ENCODE measurements at regions not wholly inside any gene's neighbourhood (a gene's known extent, or its start where the extent isn't known, plus 50 kb on each side); places are given as distances from the start of the nearest gene placed in this dataset.

- no peaks in the 10 kb centered on the region for H3K4me1 ChIP-seq (ENCODE audit: insufficient read depth, low read length)
These were observed 118.0 kb downstream of the OAT start for GRCh38 chr10:124300735-124301134.

DNA sequence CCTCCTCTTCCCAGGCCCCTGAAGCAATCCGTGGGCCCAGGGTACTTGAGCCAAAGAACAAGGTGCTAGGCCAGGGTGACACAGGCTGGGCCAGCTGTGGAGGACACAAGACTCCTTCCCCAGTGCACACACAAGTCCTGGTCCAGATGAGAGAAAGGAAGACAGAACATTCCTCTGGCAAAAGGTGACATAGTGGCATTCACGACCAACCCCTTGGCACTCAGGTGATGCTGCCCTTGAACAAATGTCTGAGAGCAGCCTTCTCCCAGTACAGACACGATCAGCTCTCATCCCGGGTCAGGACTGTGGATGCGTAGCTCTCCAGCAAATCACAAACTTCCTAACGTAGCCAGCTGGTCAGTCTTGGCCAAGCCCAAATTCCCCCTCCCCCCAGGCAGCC lies 118.5 kb downstream of the OAT start:
- Histone ChIP-seq H3K4me1 (ENCODE audit: insufficient read depth, low read length) (no peaks in the 10 kb centered on the region), H3K27me3 (ENCODE audit: insufficient read depth, low read length) (no peaks in the 10 kb centered on the region), H3K4me3 (ENCODE audit: low read length) (no peak overlapping the region), H3K9me3 (ENCODE audit: low read depth, low read length) (no peaks in the 10 kb centered on the region)

More at GRCh38 chr10:124300735-124301134, 118.0 kb downstream of the OAT start:
- no peaks in the 10 kb centered on the region for H3K9me3 ChIP-seq (ENCODE audit: low read depth, low read length)
- H3K27me3 ChIP-seq (ENCODE audit: insufficient read depth, low read length), result no peaks in the 10 kb centered on the region
- no peak overlapping the region for H3K4me3 ChIP-seq (ENCODE audit: low read length)

GRCh38 chr10:124299696-124300095 lies 119.0 kb downstream of the OAT start:
- H3K4me1 ChIP-seq (ENCODE audit: insufficient read depth, low read length), result no peaks in the 10 kb centered on the region
- H3K27me3 ChIP-seq (ENCODE audit: insufficient read depth, low read length), result no peaks in the 10 kb centered on the region
- H3K9me3 ChIP-seq (ENCODE audit: low read depth, low read length), result no peaks in the 10 kb centered on the region
- no peak overlapping the region for H3K4me3 ChIP-seq (ENCODE audit: low read length)

- Histone ChIP-seq H3K9me3 (ENCODE audit: low read depth, low read length) (no peaks in the 10 kb centered on the region), H3K4me1 (ENCODE audit: insufficient read depth, low read length) (no peaks in the 10 kb centered on the region), H3K27me3 (ENCODE audit: insufficient read depth, low read length) (no peaks in the 10 kb centered on the region), H3K4me3 (ENCODE audit: low read length) (no peak overlapping the region)
These were observed 119.8 kb downstream of the OAT start for GRCh38 chr10:124298891-124299290.

DNA sequence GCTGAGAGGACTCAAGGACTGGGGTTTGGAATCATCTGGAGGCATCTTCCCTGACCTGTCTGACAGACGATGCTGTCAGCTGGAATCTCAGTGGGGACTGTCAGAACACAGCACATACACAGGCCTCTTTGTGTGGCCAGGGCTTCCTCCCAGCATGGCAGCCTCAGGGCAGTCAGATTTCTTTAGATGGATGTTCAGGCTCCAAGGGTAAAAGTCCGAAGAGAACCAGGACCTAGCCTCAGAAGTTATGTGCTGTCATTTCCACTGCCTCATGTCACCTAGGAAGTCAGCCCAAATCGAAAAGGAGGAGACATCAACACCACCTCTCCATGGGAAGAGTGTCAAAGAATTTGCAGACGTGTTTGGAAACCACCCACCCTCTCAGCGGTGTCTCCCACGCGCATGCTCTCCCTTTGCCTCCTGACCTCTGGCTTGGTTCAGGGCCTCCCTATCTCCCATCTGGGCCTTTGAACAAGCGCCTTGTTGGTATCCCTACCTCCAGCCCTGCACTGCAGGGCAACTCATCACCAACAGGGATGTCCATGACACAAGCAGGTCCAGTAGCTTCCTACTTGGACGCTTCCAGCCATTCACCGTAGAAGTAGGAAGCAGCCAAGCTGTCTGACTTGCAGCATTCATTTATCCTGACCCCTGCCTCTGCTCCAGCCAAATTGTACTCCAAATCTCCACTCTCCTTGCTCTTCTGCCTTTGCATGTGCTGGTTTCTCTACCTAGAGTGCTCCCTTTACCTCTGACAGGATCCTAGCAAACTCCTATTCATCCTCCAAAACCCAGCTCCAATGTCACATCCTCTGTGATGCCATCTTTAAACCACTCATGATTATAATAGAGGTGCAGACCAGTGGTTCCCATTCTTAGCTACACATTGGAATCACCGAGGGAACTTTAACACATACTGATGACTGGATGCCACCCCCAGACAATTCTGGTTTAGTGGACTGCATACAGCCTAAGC lies 121.6 kb downstream of the OAT start:
- Histone ChIP-seq H3K27me3 (ENCODE audit: insufficient read depth, low read length) (no peaks in the 10 kb centered on the region), H3K9me3 (ENCODE audit: low read depth, low read length) (no peaks in the 10 kb centered on the region)

DNA sequence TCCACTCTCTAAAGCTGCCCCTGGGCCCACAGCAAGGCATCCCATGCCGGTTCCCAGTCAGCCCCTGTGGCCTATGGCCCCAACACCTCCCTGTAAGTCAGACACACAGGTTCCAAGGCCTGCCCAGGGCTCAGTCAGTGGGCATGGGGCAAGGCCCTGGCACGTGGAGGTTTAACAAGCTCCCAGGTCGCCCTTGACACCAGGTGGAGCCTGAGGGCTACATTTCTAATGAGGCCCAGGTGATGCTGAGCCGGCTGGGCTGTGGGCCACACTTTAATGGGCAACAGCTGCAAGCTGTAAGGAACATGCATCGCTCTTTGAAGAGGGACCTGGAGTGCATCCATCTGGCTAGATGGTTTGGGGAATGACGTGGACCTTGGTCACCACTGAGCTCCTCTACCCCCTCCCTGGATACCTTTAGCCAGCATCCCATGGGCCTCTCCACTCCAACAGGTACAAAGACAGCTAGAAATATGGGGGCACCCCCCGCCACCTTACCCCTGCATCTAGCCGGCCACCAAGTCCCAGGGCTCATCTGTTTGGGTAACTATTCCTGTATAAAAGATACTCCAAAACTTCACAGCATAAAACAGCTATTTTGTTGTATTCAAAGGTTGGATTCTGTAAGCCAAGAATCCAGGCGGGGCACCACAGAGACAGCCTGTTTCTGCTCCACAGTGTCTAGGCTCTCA lies 122.5 kb downstream of the OAT start:
- H3K4me1 ChIP-seq (ENCODE audit: insufficient read depth, low read length), result peaks cover 12% of the 10 kb centered on the region
- no peaks in the 10 kb centered on the region for H3K27me3 ChIP-seq (ENCODE audit: insufficient read depth, low read length)
- no peaks in the 10 kb centered on the region for H3K9me3 ChIP-seq (ENCODE audit: low read depth, low read length)
- no peak overlapping the region for H3K4me3 ChIP-seq (ENCODE audit: low read length)

More for the DNA sequence above, 121.6 kb downstream of the OAT start:
- Histone ChIP-seq H3K4me1 (ENCODE audit: insufficient read depth, low read length) (peaks cover 3% of the 10 kb centered on the region), H3K4me3 (ENCODE audit: low read length) (no peak overlapping the region)

GRCh38 chr10:124294811-124295770 lies 123.6 kb downstream of the OAT start:
- Histone ChIP-seq H3K27me3 (ENCODE audit: insufficient read depth, low read length) (no peaks in the 10 kb centered on the region), H3K4me1 (ENCODE audit: insufficient read depth, low read length) (peaks cover 23% of the 10 kb centered on the region), H3K9me3 (ENCODE audit: low read depth, low read length) (no peaks in the 10 kb centered on the region), H3K4me3 (ENCODE audit: low read length) (no peak overlapping the region)

DNA sequence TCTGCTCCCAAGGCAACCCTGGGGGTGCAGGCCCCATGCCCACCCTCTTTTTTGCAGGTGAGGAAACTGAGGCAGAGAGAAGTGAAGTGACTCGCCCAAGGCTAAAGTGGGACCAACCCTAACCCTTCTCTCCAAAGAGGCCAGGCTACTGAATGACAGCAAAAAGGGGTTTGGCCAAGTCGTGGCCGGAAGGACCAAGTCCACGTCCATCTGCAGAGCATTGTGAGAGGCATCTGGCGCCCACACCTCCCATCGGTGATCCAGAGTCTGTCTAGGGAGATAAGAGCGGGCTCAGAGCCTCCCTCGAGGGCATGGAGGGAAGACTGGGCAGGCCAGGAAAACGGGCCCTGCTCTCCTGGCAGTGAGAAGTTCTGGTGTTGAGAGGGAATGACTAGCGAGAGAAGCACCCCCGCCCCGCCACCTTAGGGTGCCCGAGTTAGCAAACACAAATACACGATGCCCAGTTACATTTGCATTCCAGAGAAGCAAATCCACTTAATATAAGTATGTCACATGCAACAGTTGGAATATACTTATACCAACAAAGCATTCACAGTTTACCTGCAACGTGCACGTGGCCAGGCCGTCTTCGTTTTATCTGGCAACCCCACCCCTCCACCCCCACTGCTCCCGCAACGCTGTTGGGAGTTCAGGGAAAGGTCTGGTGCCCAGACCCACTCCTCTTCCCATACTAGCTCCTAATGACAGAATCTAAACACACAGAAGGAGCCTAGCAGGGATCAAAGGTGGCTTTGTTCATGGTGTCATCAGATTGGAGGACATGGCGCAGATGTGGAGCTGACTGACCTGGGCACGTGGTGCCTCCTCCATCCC lies 124.9 kb downstream of the OAT start:
- Histone ChIP-seq H3K27me3 (ENCODE audit: insufficient read depth, low read length) (no peaks in the 10 kb centered on the region), H3K4me3 (ENCODE audit: low read length) (no peak overlapping the region), H3K4me1 (ENCODE audit: insufficient read depth, low read length) (peaks cover 36% of the 10 kb centered on the region), H3K9me3 (ENCODE audit: low read depth, low read length) (no peaks in the 10 kb centered on the region)

DNA sequence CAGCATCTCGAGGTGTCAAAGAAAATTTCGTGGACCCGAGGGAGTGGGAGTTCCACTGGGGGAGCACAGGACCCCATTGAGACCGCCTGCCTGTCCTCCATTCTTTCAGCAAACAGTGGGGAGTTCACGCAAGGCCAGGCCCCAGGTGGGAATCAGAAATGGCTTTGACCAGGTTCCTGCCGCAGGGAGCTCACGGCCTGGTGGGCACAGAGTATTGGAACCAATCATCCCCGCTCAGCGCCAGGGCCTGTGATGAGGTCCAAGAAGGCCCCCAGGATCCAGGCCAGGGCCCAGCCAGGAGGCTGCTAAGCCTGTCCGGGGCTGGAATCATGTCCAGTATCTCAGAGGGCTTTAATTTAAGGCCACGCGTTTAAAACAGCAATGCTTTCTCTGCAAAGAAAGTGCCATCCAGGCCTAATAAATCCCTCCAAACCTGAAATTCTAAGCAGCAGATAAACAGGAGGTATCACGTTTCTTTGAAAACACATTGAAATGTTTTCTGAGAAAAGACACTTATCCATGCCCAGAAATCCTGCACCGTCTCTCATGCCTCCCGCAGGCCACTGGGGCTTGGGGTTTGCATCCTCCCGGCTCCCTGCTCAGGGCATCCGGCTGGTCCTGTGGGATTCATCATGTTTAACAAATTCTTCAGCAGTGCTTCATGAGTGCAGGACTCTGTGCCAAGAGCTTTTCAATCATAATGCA lies 125.7 kb downstream of the OAT start:
- no peaks in the 10 kb centered on the region for H3K27me3 ChIP-seq (ENCODE audit: insufficient read depth, low read length)
- no peak overlapping the region for H3K4me3 ChIP-seq (ENCODE audit: low read length)
- H3K9me3 ChIP-seq (ENCODE audit: low read depth, low read length), result no peaks in the 10 kb centered on the region
- H3K4me1 ChIP-seq (ENCODE audit: insufficient read depth, low read length), result peaks cover 44% of the 10 kb centered on the region

GRCh38 chr10:124291001-124291701 lies 127.6 kb downstream of the OAT start:
- peaks cover 63% of the 10 kb centered on the region for H3K4me1 ChIP-seq (ENCODE audit: insufficient read depth, low read length)

GRCh38 chr10:124289851-124290795 lies 128.6 kb downstream of the OAT start:
- Histone ChIP-seq H3K9me3 (ENCODE audit: low read depth, low read length) (no peaks in the 10 kb centered on the region), H3K4me1 (ENCODE audit: insufficient read depth, low read length) (peaks cover 73% of the 10 kb centered on the region), H3K27me3 (ENCODE audit: insufficient read depth, low read length) (no peaks in the 10 kb centered on the region), H3K4me3 (ENCODE audit: low read length) (no peak overlapping the region)

More at GRCh38 chr10:124291001-124291701, 127.6 kb downstream of the OAT start:
- Histone ChIP-seq H3K9me3 (ENCODE audit: low read depth, low read length) (no peaks in the 10 kb centered on the region), H3K27me3 (ENCODE audit: insufficient read depth, low read length) (no peaks in the 10 kb centered on the region), H3K4me3 (ENCODE audit: low read length) (no peak overlapping the region)

All from mononuclear cell (primary cell).